ENCODE measurements at regions not wholly inside any gene's neighbourhood (a gene's known extent, or its start where the extent isn't known, plus 50 kb on each side); places are given as distances from the start of the nearest gene placed in this dataset.

DNA sequence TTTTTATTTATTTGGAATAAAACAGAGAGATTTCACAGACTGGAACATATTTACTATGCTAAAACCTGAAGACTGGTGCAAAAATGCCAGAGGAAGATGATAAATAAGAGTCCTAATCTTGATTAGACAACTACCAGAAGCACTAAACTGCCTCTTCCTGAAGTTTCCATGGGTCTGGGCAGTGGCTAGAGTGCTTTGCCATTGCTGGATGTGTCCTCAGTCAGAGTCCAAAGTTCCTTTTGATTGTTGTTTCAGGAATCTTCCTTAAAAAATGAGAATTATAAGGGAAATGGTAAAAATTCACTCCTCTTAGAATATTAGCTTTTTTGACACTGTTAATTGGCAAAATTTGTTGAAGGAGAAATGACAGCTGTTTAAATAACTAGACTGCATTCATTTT lies 86.3 kb upstream of the AHR start (continued):
- TF ChIP-seq ZFP41 (CRISPR knock-in tag; IDR thresholded peaks at IDR 0.05; ENCODE audit: borderline replicate concordance): no peak
- TF ChIP-seq RFX1 (IDR thresholded peaks at IDR 0.05): no peak
- TF ChIP-seq YEATS2 (CRISPR knock-in tag; IDR thresholded peaks at IDR 0.05; ENCODE audit: borderline replicate concordance): no peak
- TF ChIP-seq HNF4A (CRISPR knock-in tag; IDR thresholded peaks at IDR 0.05): peak; percentile 76
- TF ChIP-seq, protein P1, sequence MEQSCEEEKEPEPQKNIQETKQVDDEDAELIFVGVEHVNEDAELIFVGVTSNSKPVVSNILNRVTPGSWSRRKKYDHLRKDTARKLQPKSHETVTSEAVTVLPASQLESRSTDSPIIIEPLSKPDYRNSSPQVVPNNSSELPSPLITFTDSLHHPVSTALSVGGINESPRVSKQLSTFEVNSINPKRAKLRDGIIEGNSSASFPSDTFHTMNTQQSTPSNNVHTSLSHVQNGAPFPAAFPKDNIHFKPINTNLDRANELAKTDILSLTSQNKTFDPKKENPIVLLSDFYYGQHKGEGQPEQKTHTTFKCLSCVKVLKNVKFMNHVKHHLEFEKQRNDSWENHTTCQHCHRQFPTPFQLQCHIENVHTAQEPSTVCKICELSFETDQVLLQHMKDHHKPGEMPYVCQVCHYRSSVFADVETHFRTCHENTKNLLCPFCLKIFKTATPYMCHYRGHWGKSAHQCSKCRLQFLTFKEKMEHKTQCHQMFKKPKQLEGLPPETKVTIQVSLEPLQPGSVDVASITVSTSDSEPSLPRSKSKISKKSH (CRISPR knock-in tag; IDR thresholded peaks at IDR 0.05; ENCODE audit: borderline replicate concordance): no peak
- TF ChIP-seq AGO2 (optimal IDR thresholded peaks at IDR 0.05; ENCODE audit: low read depth, low read length): no peak
- TF ChIP-seq, protein P2, sequence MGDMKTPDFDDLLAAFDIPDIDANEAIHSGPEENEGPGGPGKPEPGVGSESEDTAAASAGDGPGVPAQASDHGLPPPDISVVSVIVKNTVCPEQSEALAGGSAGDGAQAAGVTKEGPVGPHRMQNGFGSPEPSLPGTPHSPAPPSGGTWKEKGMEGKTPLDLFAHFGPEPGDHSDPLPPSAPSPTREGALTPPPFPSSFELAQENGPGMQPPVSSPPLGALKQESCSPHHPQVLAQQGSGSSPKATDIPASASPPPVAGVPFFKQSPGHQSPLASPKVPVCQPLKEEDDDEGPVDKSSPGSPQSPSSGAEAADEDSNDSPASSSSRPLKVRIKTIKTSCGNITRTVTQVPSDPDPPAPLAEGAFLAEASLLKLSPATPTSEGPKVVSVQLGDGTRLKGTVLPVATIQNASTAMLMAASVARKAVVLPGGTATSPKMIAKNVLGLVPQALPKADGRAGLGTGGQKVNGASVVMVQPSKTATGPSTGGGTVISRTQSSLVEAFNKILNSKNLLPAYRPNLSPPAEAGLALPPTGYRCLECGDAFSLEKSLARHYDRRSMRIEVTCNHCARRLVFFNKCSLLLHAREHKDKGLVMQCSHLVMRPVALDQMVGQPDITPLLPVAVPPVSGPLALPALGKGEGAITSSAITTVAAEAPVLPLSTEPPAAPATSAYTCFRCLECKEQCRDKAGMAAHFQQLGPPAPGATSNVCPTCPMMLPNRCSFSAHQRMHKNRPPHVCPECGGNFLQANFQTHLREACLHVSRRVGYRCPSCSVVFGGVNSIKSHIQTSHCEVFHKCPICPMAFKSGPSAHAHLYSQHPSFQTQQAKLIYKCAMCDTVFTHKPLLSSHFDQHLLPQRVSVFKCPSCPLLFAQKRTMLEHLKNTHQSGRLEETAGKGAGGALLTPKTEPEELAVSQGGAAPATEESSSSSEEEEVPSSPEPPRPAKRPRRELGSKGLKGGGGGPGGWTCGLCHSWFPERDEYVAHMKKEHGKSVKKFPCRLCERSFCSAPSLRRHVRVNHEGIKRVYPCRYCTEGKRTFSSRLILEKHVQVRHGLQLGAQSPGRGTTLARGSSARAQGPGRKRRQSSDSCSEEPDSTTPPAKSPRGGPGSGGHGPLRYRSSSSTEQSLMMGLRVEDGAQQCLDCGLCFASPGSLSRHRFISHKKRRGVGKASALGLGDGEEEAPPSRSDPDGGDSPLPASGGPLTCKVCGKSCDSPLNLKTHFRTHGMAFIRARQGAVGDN (CRISPR knock-in tag; IDR thresholded peaks at IDR 0.05): no peak
- TF ChIP-seq, protein P3, sequence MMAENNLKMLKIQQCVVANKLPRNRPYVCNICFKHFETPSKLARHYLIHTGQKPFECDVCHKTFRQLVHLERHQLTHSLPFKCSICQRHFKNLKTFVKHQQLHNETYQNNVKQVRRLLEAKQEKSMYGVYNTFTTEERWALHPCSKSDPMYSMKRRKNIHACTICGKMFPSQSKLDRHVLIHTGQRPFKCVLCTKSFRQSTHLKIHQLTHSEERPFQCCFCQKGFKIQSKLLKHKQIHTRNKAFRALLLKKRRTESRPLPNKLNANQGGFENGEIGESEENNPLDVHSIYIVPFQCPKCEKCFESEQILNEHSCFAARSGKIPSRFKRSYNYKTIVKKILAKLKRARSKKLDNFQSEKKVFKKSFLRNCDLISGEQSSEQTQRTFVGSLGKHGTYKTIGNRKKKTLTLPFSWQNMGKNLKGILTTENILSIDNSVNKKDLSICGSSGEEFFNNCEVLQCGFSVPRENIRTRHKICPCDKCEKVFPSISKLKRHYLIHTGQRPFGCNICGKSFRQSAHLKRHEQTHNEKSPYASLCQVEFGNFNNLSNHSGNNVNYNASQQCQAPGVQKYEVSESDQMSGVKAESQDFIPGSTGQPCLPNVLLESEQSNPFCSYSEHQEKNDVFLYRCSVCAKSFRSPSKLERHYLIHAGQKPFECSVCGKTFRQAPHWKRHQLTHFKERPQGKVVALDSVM (CRISPR knock-in tag; IDR thresholded peaks at IDR 0.05): no peak
- no peak for TF ChIP-seq BHLHE40 (IDR thresholded peaks at IDR 0.05; ENCODE audit: low read length)
- TF ChIP-seq, protein P4, sequence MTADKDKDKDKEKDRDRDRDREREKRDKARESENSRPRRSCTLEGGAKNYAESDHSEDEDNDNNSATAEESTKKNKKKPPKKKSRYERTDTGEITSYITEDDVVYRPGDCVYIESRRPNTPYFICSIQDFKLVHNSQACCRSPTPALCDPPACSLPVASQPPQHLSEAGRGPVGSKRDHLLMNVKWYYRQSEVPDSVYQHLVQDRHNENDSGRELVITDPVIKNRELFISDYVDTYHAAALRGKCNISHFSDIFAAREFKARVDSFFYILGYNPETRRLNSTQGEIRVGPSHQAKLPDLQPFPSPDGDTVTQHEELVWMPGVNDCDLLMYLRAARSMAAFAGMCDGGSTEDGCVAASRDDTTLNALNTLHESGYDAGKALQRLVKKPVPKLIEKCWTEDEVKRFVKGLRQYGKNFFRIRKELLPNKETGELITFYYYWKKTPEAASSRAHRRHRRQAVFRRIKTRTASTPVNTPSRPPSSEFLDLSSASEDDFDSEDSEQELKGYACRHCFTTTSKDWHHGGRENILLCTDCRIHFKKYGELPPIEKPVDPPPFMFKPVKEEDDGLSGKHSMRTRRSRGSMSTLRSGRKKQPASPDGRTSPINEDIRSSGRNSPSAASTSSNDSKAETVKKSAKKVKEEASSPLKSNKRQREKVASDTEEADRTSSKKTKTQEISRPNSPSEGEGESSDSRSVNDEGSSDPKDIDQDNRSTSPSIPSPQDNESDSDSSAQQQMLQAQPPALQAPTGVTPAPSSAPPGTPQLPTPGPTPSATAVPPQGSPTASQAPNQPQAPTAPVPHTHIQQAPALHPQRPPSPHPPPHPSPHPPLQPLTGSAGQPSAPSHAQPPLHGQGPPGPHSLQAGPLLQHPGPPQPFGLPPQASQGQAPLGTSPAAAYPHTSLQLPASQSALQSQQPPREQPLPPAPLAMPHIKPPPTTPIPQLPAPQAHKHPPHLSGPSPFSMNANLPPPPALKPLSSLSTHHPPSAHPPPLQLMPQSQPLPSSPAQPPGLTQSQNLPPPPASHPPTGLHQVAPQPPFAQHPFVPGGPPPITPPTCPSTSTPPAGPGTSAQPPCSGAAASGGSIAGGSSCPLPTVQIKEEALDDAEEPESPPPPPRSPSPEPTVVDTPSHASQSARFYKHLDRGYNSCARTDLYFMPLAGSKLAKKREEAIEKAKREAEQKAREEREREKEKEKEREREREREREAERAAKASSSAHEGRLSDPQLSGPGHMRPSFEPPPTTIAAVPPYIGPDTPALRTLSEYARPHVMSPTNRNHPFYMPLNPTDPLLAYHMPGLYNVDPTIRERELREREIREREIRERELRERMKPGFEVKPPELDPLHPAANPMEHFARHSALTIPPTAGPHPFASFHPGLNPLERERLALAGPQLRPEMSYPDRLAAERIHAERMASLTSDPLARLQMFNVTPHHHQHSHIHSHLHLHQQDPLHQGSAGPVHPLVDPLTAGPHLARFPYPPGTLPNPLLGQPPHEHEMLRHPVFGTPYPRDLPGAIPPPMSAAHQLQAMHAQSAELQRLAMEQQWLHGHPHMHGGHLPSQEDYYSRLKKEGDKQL (CRISPR knock-in tag; IDR thresholded peaks at IDR 0.05; ENCODE audit: low read depth): no peak
- TF ChIP-seq, protein P5, sequence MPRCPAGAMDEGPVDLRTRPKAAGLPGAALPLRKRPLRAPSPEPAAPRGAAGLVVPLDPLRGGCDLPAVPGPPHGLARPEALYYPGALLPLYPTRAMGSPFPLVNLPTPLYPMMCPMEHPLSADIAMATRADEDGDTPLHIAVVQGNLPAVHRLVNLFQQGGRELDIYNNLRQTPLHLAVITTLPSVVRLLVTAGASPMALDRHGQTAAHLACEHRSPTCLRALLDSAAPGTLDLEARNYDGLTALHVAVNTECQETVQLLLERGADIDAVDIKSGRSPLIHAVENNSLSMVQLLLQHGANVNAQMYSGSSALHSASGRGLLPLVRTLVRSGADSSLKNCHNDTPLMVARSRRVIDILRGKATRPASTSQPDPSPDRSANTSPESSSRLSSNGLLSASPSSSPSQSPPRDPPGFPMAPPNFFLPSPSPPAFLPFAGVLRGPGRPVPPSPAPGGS (CRISPR knock-in tag; IDR thresholded peaks at IDR 0.05): no peak

Measured in HepG2 (cell line).